Activated CD4-positive, alpha-beta memory T cell treated with anti-CD3 and anti-CD28 coated beads, Interleukin-2, amount 10 ng/mL, durations not matched to agents 7 days and 5 days (primary cell): ENCODE measurements at regions not wholly inside any gene's neighbourhood (a gene's known extent, or its start where the extent isn't known, plus 50 kb on each side); places are given as distances from the start of the nearest gene placed in this dataset.

Experiments
- CTCF ChIA-PET: fragments of 350-600 bp; sonication (Branson Sonifier 250); formaldehyde crosslinking; loops from one replicate; lab custom pipeline; 2021; ENCODE audit warnings: antibody characterized with exemption, inconsistent platforms; lab: Charles Lee
- POLR2A ChIA-PET: fragments of 350-600 bp; sonication (Branson Sonifier 250); formaldehyde crosslinking; loops from one replicate; lab custom pipeline; 2021; ENCODE audit warnings: antibody characterized with exemption; lab: Charles Lee
- DNase-seq: peaks from one replicate; pipeline ENCODE4 v3.0.0-alpha.2; 2020
- H3K27ac Mint-ChIP-seq: one replicate; pipeline ENCODE4 v1.8.0; 2021; ENCODE audit warnings: mild to moderate bottlenecking, mixed read lengths
- H3K27me3 Mint-ChIP-seq: one replicate; pipeline ENCODE4 v1.8.0; 2021; ENCODE audit warnings: mixed read lengths
- H3K36me3 Mint-ChIP-seq: one replicate; pipeline ENCODE4 v1.8.0; 2021; ENCODE audit warnings: low read depth, mixed read lengths
- H3K4me1 Mint-ChIP-seq: one replicate; pipeline ENCODE4 v1.8.0; 2021; ENCODE audit warnings: mixed read lengths
- H3K4me3 Mint-ChIP-seq: one replicate; pipeline ENCODE4 v1.8.0; 2021; ENCODE audit warnings: mild to moderate bottlenecking, mixed read lengths
- H3K9me3 Mint-ChIP-seq: one replicate; pipeline ENCODE4 v1.8.0; 2021; ENCODE audit warnings: mixed read lengths

DNA sequence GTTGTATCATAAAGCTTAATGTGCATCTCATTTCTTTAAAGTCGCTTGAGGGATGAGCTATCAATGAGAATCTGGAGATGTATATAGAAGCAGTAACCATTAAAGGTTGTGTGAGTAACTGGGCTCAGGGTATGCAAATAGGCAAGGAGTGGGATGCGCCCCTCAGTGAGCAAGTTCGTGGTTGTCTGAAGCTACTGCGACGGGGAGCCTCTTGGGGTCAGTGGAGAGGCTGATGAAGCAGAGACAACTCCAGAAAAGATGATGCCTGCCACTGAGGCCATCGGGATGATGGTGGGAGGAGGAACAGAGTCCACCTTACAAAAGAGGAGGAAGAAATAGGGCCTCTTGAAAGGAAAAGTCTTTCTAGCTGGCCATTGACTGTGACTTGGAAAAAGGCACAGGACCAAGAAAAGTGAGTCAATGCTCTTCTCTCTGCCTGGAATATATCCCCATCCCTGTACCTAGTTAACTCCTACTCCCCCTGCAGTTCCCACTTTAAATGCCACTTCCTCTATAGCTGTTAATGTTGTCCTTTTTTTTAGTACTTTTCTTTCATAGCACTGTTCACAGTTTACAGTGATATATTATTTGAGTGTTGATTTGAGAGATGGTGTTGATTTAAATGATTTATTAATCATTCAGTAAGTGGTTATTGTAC lies 51.4 kb upstream of the LSM6 start:
- Mint-ChIP-seq H3K4me1 (no peaks in the 10 kb centered on the region), H3K9me3 (no peaks in the 10 kb centered on the region), H3K36me3 (no peaks in the 10 kb centered on the region), H3K27ac (no peak overlapping the region), H3K27me3 (peaks cover 5% of the 10 kb centered on the region), H3K4me3 (no peak overlapping the region)
- POLR2A ChIA-PET = no interaction called here
- CTCF ChIA-PET = interaction anchor here (0.7 to 1.5 kb wide), 2 partner anchors 29 kb away, joined by 5 read pairs; no protein-coding TSS in a partner anchor
- DNase-seq = no peak

DNA sequence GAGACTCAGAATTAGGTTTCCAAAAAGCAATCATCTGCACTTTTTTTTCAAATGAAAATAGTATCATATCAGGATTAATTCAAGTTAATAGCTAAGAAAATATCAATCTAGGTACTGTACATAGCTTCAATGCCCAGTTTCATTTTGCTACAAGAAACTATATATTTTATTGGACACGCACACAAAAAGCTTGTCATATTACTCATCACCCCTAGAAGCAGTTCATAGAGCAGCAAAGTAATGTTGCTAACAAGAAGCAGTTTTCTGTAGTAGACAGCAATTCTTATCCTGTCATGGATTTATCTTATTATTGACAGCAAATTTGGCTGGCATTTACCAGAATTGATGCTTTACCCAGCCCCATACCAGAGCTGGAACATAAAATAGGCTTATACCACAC lies 52.3 kb upstream of the LSM6 start:
- Mint-ChIP-seq H3K27me3 (peaks cover 6% of the 10 kb centered on the region), H3K4me1 (no peaks in the 10 kb centered on the region), H3K9me3 (peaks cover 3% of the 10 kb centered on the region), H3K4me3 (no peak overlapping the region), H3K27ac (no peak overlapping the region), H3K36me3 (no peaks in the 10 kb centered on the region)
- POLR2A ChIA-PET = no interaction called here
- CTCF ChIA-PET = interaction anchor here (1.0 kb wide), 1 partner anchor 28 kb away, joined by 4 read pairs; no protein-coding TSS in a partner anchor
- no peak for DNase-seq

DNA sequence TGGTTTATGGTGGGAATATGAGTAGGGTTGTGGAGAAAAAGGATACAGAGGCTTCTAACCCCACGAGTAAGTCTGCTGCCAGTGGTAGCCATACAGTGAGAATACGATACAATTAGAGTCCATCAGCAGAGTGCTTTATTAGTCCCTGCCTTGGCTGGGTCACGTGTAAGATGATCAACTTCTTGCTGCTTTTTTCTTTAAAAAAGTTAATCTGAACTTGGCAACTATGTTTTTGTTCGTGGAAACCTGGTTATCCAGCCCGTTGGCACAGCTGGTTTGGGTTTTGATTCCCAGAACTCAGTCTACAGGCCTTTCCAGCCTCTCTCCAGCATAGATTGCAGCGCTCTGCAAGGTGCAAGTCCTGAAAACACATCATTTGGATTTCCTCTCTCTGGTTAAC lies 53.1 kb upstream of the LSM6 start:
- Mint-ChIP-seq H3K4me3 (no peak overlapping the region), H3K9me3 (peaks cover 3% of the 10 kb centered on the region), H3K4me1 (no peaks in the 10 kb centered on the region), H3K27me3 (peaks cover 6% of the 10 kb centered on the region), H3K36me3 (no peaks in the 10 kb centered on the region), H3K27ac (no peak overlapping the region)
- CTCF ChIA-PET = interaction anchor here (1.6 kb wide), 1 partner anchor 27 kb away, joined by 5 read pairs; no protein-coding TSS in a partner anchor
- no peak for DNase-seq
- POLR2A ChIA-PET = no interaction called here

DNA sequence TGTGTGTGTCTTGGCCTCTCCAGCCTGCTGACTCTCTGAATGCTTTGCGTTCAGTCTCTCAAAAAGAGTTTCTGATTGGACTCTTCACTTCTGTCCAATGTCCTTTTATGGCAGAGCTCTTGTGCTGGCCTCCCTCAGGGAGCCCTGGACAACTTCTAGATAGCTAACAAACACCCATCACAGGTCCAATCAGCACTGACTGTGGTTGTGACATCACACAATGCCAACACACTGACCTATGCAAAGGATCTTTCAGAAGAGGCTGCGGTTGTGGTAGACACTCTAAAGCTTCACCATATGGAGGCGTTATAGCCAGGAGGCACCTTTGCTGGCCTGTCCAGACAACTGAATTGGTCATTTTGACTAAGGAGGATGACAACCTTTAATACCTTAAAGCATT lies 53.8 kb upstream of the LSM6 start:
- H3K4me3 Mint-ChIP-seq = no peak overlapping the region
- no peak overlapping the region for H3K27ac Mint-ChIP-seq
- CTCF ChIA-PET = interaction anchor here (1.6 kb wide), 1 partner anchor 26 kb away, joined by 5 read pairs; no protein-coding TSS in a partner anchor
- H3K36me3 Mint-ChIP-seq = no peaks in the 10 kb centered on the region
- no peak for DNase-seq
- peaks cover 7% of the 10 kb centered on the region for H3K27me3 Mint-ChIP-seq
- peaks cover 3% of the 10 kb centered on the region for H3K9me3 Mint-ChIP-seq
- POLR2A ChIA-PET = no interaction called here
- H3K4me1 Mint-ChIP-seq = no peaks in the 10 kb centered on the region

DNA sequence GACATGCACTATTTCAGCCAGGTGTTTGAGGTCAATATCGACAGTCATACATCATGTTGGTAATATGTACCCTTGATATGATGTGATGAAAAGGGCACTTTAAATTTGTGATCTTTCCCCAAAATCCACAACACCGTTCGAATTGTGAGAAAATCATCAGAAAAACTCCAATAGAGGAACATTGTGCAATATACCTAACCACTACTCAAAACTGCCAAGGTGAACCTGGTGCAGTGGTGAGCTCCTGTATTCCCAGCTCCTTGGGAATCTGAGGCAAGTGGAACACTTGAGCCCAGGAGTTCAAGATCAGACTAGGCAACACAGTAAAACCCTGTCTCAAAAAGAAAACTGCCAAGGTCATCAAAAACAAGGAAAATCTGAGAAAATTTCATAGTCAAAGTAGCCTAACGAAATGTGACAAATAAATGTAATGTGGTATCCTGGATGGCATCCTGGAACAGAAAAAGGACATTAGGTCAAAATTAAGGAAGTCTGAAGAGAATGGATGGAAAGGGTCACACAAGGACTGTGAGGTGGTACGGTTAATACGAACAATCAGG lies 55.6 kb upstream of the LSM6 start:
- Mint-ChIP-seq H3K27me3 (peaks cover 15% of the 10 kb centered on the region), H3K9me3 (peaks cover 3% of the 10 kb centered on the region), H3K4me1 (no peaks in the 10 kb centered on the region), H3K4me3 (no peak overlapping the region), H3K27ac (no peak overlapping the region), H3K36me3 (no peaks in the 10 kb centered on the region)
- no peak for DNase-seq
- ChIA-PET CTCF (no interaction called here), POLR2A (no interaction called here)

DNA sequence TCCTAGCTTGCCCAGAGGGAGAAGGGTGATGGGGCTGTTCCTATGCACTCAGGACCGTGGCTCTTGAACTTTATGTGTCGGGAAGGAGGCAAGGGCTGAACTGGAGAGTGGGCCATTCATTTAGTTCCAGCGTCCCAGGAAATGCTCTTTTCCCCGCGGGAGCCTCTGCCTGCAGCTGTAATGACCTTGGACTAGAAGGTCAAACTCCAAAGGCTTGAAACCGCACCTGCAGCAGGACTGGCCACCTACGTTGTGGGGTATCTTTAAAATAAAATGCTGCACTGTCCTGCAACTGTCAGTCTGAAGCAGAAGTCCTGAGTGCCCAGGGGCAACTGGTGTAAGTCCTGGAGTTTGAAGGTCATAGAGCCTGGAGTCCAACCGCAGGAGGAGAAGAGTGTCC lies 61.5 kb upstream of the LSM6 start:
- ChIA-PET CTCF (no interaction called here), POLR2A (no interaction called here)
- DNase-seq = no peak
- no peak overlapping the region for H3K27ac Mint-ChIP-seq
- H3K4me1 Mint-ChIP-seq = no peaks in the 10 kb centered on the region
- no peak overlapping the region for H3K4me3 Mint-ChIP-seq
- no peaks in the 10 kb centered on the region for H3K36me3 Mint-ChIP-seq
- H3K27me3 Mint-ChIP-seq = peaks cover 12% of the 10 kb centered on the region
- H3K9me3 Mint-ChIP-seq = peaks cover 3% of the 10 kb centered on the region

DNA sequence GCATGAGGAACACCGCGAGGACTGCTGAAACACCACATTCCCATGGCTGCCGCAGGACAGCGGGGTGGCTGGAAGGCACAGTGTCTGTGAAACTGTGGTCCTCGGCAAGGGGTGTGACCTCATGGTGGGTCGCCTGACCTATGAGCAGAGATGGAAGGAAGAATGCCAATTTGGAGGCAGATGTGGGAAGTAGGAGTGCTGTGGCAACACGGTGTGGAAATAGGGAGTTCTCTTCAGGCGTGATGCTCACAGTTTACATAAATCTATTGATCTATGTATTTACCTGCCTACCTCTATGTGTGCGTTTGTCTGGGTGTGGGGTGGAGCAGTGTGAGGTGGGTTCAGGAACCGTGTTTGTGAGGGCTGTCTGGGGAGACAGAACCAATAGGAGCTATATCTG lies 62.3 kb upstream of the LSM6 start:
- CTCF ChIA-PET = no interaction called here
- Mint-ChIP-seq H3K4me1 (no peaks in the 10 kb centered on the region), H3K27me3 (peaks cover 10% of the 10 kb centered on the region)

DNA sequence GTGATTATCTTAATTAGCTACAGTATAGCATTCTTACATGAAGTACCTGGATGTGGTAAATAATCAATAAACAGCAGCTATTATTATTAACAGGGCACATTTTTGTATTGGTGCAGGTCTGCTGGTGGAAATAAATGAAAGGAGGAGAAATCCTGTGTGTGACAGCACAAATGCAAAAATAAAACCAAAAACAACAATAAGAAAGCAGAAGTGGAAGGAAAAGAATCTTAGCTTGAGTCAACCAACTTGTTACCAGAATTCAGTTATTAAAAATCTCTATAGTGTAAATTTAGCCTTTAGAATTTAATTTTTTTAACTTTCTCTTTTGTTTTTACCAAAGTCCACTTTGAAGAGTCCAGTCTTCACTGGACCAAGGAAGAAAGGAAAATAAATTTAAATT lies 63.1 kb upstream of the LSM6 start:
- peaks cover 10% of the 10 kb centered on the region for H3K27me3 Mint-ChIP-seq
- H3K4me1 Mint-ChIP-seq = no peaks in the 10 kb centered on the region
- H3K9me3 Mint-ChIP-seq = no peaks in the 10 kb centered on the region
- no peak overlapping the region for H3K27ac Mint-ChIP-seq
- ChIA-PET CTCF (no interaction called here), POLR2A (no interaction called here)
- DNase-seq = no peak
- H3K36me3 Mint-ChIP-seq = no peaks in the 10 kb centered on the region
- no peak overlapping the region for H3K4me3 Mint-ChIP-seq

More for the DNA sequence above, 62.3 kb upstream of the LSM6 start:
- Mint-ChIP-seq H3K9me3 (no peaks in the 10 kb centered on the region), H3K36me3 (no peaks in the 10 kb centered on the region), H3K4me3 (no peak overlapping the region), H3K27ac (no peak overlapping the region)
- DNase-seq = no peak
- POLR2A ChIA-PET = no interaction called here

DNA sequence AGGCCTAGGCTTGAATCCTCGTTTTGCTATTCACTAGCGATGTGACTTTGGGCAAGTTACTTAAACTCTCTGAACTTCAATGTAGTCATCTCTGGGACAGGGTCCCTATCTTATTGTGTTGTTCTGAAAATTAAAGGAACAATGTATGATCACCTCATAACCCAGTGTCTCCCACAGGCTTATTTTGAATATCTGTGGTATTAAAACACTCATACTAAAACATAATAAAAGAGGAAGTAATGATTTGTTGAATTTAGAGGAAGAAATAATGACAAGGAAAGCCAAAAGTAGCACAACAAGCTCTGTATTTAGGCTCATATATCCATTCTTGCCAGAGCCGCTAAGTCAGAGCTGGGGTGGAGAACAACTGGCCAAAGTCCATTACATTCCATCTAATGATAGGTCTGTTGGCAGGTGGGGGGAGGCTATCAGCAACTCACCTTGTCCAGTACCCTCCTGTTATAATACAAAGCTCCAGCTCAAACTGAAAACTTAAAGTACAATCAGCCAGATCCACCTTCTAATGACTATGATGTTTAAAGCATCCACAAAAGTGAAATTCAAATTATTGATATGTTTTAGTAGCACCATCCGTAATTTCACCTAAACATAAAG lies 64.5 kb upstream of the LSM6 start:
- Mint-ChIP-seq H3K27me3 (peaks cover 5% of the 10 kb centered on the region), H3K4me3 (no peak overlapping the region), H3K27ac (no peak overlapping the region), H3K36me3 (no peaks in the 10 kb centered on the region), H3K4me1 (peaks cover under 1% of the 10 kb centered on the region), H3K9me3 (no peaks in the 10 kb centered on the region)
- POLR2A ChIA-PET = no interaction called here
- CTCF ChIA-PET = no interaction called here
- no peak for DNase-seq

DNA sequence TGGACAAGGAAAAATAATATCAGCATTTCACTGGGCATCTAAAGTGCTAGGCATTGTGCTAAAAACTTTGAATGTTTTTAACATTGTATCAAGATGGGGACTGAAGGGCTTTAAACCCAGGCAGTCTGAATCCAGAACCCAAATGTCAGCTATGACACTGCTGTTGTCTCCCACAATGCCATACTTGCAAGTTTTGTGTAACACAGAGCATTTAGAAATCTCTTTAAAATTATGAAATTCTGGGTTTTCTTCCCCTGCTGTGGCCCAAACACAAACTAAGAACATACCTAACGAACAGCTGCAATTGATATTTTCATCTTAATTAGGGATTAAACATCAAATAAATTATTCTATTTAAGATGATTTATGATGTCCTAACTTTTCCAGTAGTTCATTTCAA lies 66.8 kb upstream of the LSM6 start:
- Mint-ChIP-seq H3K27ac (no peak overlapping the region), H3K27me3 (peaks cover 2% of the 10 kb centered on the region), H3K4me3 (no peak overlapping the region), H3K36me3 (no peaks in the 10 kb centered on the region), H3K4me1 (peaks cover 9% of the 10 kb centered on the region), H3K9me3 (no peaks in the 10 kb centered on the region)
- POLR2A ChIA-PET = no interaction called here
- no peak for DNase-seq
- CTCF ChIA-PET = no interaction called here

DNA sequence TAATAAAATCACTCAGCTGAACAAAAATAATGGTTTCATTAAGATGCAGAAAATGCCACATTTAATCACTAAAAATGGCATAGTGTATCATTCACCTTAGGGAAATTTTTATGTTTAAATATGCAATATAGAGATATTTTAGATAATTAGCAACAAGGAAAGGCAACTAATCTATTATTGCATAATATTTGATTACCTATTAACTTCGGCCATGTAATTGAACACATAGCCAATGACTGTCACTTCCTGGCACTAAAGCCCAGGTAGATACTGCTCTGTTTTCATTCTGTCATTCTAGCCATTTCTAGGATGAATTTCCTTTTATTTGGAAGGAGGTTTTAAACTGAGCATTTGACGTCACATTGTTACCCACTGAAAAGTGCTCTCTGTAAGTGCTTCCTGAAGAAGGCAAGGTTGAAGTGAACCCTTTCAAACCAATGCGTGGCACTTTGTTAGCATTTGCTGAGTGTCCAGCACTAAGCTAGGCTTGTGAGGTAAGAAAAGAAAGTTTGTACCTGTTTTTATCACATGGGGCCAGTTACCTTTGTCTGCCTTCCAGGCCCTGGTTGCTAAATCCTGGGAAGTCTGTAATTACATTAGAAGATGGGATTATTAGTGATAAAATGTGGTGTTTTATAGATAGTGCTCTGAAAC lies 67.8 kb upstream of the LSM6 start:
- H3K27ac Mint-ChIP-seq = no peak overlapping the region
- no peak for DNase-seq
- H3K9me3 Mint-ChIP-seq = no peaks in the 10 kb centered on the region
- H3K27me3 Mint-ChIP-seq = peaks cover 2% of the 10 kb centered on the region
- CTCF ChIA-PET = interaction anchor here (1.1 kb wide), 1 partner anchor 13 kb away, joined by 7 read pairs; no protein-coding TSS in a partner anchor
- no peak overlapping the region for H3K4me3 Mint-ChIP-seq
- POLR2A ChIA-PET = no interaction called here
- H3K36me3 Mint-ChIP-seq = no peaks in the 10 kb centered on the region
- peaks cover 9% of the 10 kb centered on the region for H3K4me1 Mint-ChIP-seq

DNA sequence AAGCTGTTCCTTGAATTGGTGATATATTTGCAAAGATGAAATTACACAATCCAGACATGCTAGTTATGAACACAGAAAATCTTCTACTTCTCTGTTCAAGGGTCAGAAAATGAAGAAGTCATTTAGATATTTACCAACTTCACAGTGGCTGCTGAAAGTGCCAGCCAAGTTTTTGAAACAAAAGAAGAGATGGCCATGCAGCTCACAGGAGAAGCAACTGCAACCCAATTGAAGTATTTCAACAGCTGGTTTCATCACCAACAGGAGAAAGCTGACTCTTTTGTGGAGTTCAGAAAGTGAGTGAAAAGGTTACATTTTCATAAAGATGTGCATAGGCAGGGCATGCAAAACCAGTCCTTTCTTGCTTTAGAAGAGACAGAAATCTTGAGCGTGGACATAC lies 70.1 kb upstream of the LSM6 start:
- Mint-ChIP-seq H3K36me3 (no peaks in the 10 kb centered on the region), H3K27me3 (peaks cover 4% of the 10 kb centered on the region), H3K27ac (no peak overlapping the region), H3K9me3 (no peaks in the 10 kb centered on the region), H3K4me3 (no peak overlapping the region), H3K4me1 (peaks cover 9% of the 10 kb centered on the region)
- POLR2A ChIA-PET = no interaction called here
- CTCF ChIA-PET = interaction anchor here (0.9 to 1.5 kb wide), 2 partner anchors 10 to 11 kb away, joined by 3 to 6 read pairs; no protein-coding TSS in a partner anchor
- no peak for DNase-seq

DNA sequence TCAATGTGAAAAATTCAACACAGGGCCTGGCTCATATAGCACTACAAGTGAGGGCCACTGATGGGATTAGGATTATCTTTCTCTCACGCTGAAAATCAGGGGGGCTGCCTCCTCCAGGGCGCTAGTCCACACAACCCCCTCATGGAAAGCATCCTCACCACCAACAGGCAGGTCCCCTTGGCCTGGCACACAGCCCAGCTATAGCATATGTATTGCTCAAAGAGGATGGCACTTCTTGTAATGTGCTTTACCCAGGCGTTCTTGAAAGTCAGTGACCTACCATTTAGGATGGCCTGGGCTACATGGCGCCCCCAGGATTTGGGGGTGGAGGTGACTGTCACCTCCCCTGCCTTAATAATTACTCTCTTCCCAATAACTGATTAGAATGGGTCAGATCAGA lies 71.0 kb upstream of the LSM6 start:
- H3K36me3 Mint-ChIP-seq = no peaks in the 10 kb centered on the region
- peaks cover 4% of the 10 kb centered on the region for H3K27me3 Mint-ChIP-seq
- ChIA-PET POLR2A (no interaction called here), CTCF (no interaction called here)
- no peak for DNase-seq
- H3K4me1 Mint-ChIP-seq = peaks cover 9% of the 10 kb centered on the region
- H3K9me3 Mint-ChIP-seq = no peaks in the 10 kb centered on the region
- H3K4me3 Mint-ChIP-seq = no peak overlapping the region
- H3K27ac Mint-ChIP-seq = no peak overlapping the region
